Kidney tubule cell (primary cell): ENCODE measurements at regions not wholly inside any gene's neighbourhood (a gene's known extent, or its start where the extent isn't known, plus 50 kb on each side); places are given as distances from the start of the nearest gene placed in this dataset.

ENCODE experiments used
- DNase-seq: peaks from one replicate; pipeline ENCODE4 v3.0.0-alpha.2; 2018; ENCODE audit warnings: low spot score

GRCh38 chr6:169165561-169166300 lies 87.9 kb downstream of the THBS2 start:
- no peak for DNase-seq

- DNase-seq = no peak
These were observed 88.7 kb downstream of the THBS2 start for GRCh38 chr6:169164986-169165385.

GRCh38 chr6:169164451-169164850 lies 89.2 kb downstream of the THBS2 start:
- DNase-seq = no peak

GRCh38 chr6:169163411-169163901 lies 90.2 kb downstream of the THBS2 start:
- no peak for DNase-seq

GRCh38 chr6:169162752-169163407 lies 90.8 kb downstream of the THBS2 start:
- DNase-seq = peak; percentile 85

GRCh38 chr6:169162249-169162648 lies 91.4 kb downstream of the THBS2 start:
- DNase-seq = no peak

GRCh38 chr6:169161572-169162167 lies 92.0 kb downstream of the THBS2 start:
- DNase-seq = no peak

- no peak for DNase-seq
These were observed 92.6 kb downstream of the THBS2 start for GRCh38 chr6:169160855-169161560.

GRCh38 chr6:169160091-169160854 lies 93.4 kb downstream of the THBS2 start:
- no peak for DNase-seq

- DNase-seq = no peak
These were observed 94.3 kb downstream of the THBS2 start for GRCh38 chr6:169159331-169159730.

GRCh38 chr6:169158691-169159090 lies 95.0 kb downstream of the THBS2 start:
- DNase-seq = no peak

- no peak for DNase-seq
These were observed 95.5 kb downstream of the THBS2 start for GRCh38 chr6:169158174-169158573.

- DNase-seq = no peak
These were observed 96.2 kb downstream of the THBS2 start for GRCh38 chr6:169157197-169158148.

- DNase-seq = no peak
These were observed 96.9 kb downstream of the THBS2 start for GRCh38 chr6:169156793-169157147.

GRCh38 chr6:169156108-169156792 lies 97.4 kb downstream of the THBS2 start:
- no peak for DNase-seq

- DNase-seq = no peak
These were observed 98.2 kb downstream of the THBS2 start for GRCh38 chr6:169155481-169155880.

- no peak for DNase-seq
These were observed 100.2 kb downstream of the THBS2 start for GRCh38 chr6:169153401-169153800.

GRCh38 chr6:169146521-169146920 lies 107.1 kb downstream of the THBS2 start:
- no peak for DNase-seq

GRCh38 chr6:169145991-169146501 lies 107.6 kb downstream of the THBS2 start:
- no peak for DNase-seq

GRCh38 chr6:169145496-169145895 lies 108.2 kb downstream of the THBS2 start:
- no peak for DNase-seq
